COLO668 (cell line): ENCODE measurements at regions not wholly inside any gene's neighbourhood (a gene's known extent, or its start where the extent isn't known, plus 50 kb on each side); places are given as distances from the start of the nearest gene placed in this dataset.
"Not testable (repeated sequence)": the region's sequence is repeated elsewhere in the genome, so short reads cannot be mapped to it uniquely, and the experiment has no call there.

ENCODE experiments used
- DNase-seq: peaks from one replicate; lab custom pipeline; 2025; ENCODE audit not compliant: unreplicated experiment; lab: John Stamatoyannopoulos, UW

GRCh38 chr5:143592648-143593047 is 189.2 kb upstream of the NR3C1 start:
- peak; percentile 3 for DNase-seq

- DNase-seq: no peak
Observed at GRCh38 chr5:143588933-143589662, 185.6 kb upstream of the NR3C1 start.

GRCh38 chr5:143588121-143588520 is 184.6 kb upstream of the NR3C1 start:
- not testable (repeated sequence) for DNase-seq

- DNase-seq: no peak
Observed at GRCh38 chr5:143586781-143587362, 183.4 kb upstream of the NR3C1 start.

GRCh38 chr5:143585970-143586369 is 182.5 kb upstream of the NR3C1 start:
- no peak for DNase-seq

- no peak for DNase-seq
Observed at GRCh38 chr5:143583409-143583808, 179.9 kb upstream of the NR3C1 start.

- DNase-seq: no peak
Observed at GRCh38 chr5:143582869-143583268, 179.4 kb upstream of the NR3C1 start.

- no peak for DNase-seq
Observed at GRCh38 chr5:143582176-143582575, 178.7 kb upstream of the NR3C1 start.

- no peak for DNase-seq
Observed at GRCh38 chr5:143581649-143582048, 178.2 kb upstream of the NR3C1 start.

GRCh38 chr5:143581147-143581546 is 177.7 kb upstream of the NR3C1 start:
- no peak for DNase-seq

- DNase-seq: no peak
Observed at GRCh38 chr5:143576711-143577484, 173.4 kb upstream of the NR3C1 start.

GRCh38 chr5:143575286-143575685 is 171.8 kb upstream of the NR3C1 start:
- no peak for DNase-seq

- DNase-seq: no peak
Observed at GRCh38 chr5:143574236-143574635, 170.8 kb upstream of the NR3C1 start.

- no peak for DNase-seq
Observed at GRCh38 chr5:143573568-143574170, 170.2 kb upstream of the NR3C1 start.

- no peak for DNase-seq
Observed at GRCh38 chr5:143572671-143573070, 169.2 kb upstream of the NR3C1 start.

- DNase-seq: no peak
Observed at GRCh38 chr5:143571642-143572624, 168.4 kb upstream of the NR3C1 start.

- no peak for DNase-seq
Observed at GRCh38 chr5:143570989-143571388, 167.5 kb upstream of the NR3C1 start.

GRCh38 chr5:143569722-143570567 is 166.5 kb upstream of the NR3C1 start:
- DNase-seq: no peak

- DNase-seq: no peak
Observed at GRCh38 chr5:143569213-143569701, 165.8 kb upstream of the NR3C1 start.
